Astrocyte of the spinal cord (primary cell): ENCODE measurements at regions not wholly inside any gene's neighbourhood (a gene's known extent, or its start where the extent isn't known, plus 50 kb on each side); places are given as distances from the start of the nearest gene placed in this dataset.

Experiments
- DNase-seq: peaks from one replicate; pipeline ENCODE4 v3.0.0; 2011; ENCODE audit warnings: low read depth, low spot score
- H3K4me3 ChIP-seq: 2 replicates; pipeline ENCODE4 v1.5.1; 2011; ENCODE audit warnings: low read depth, mild to moderate bottlenecking, low read length, moderate library complexity
- CTCF ChIP-seq: IDR thresholded peaks from 2 replicates; pipeline ENCODE4 v1.5.1; 2012; ENCODE audit warnings: low read depth, mild to moderate bottlenecking, low read length, inconsistent platforms
- in situ Hi-C: cut with HindIII; loops from 2 replicates; pipeline ENCODE4 v1.10.0; 2017; ENCODE audit warnings: low sequenced_read_pairs

GRCh38 chr6:145012039-145012662 is 723.2 kb downstream of the EPM2A start:
- H3K4me3 ChIP-seq = no peak overlapping the region
- in situ Hi-C loops = no loop called here
- TF ChIP-seq CTCF = no peak
- DNase-seq = peak; percentile 7

GRCh38 chr6:145015739-145016558 is 719.4 kb downstream of the EPM2A start:
- in situ Hi-C loops = no loop called here
- no peak overlapping the region for H3K4me3 ChIP-seq
- TF ChIP-seq CTCF = no peak
- DNase-seq = peak; percentile 94

GRCh38 chr6:145017051-145017450 is 718.3 kb downstream of the EPM2A start:
- no peak overlapping the region for H3K4me3 ChIP-seq
- no peak for DNase-seq
- no peak for TF ChIP-seq CTCF
- in situ Hi-C loops = no loop called here

- no peak overlapping the region for H3K4me3 ChIP-seq
- in situ Hi-C loops = no loop called here
- peak; percentile 33 for DNase-seq
- TF ChIP-seq CTCF = no peak
Observed at GRCh38 chr6:145017516-145017915, 717.8 kb downstream of the EPM2A start.

- DNase-seq = no peak
- in situ Hi-C loops = no loop called here
- no peak for TF ChIP-seq CTCF
- H3K4me3 ChIP-seq = no peak overlapping the region
Observed at GRCh38 chr6:145018027-145018426, 717.3 kb downstream of the EPM2A start.

GRCh38 chr6:145020114-145020513 is 715.2 kb downstream of the EPM2A start:
- no peak for TF ChIP-seq CTCF
- H3K4me3 ChIP-seq = no peak overlapping the region
- in situ Hi-C loops = no loop called here
- DNase-seq = no peak
